Activated naive CD8-positive, alpha-beta T cell treated with anti-CD3 and anti-CD28 coated beads for 36 hours (primary cell): ENCODE measurements at regions not wholly inside any gene's neighbourhood (a gene's known extent, or its start where the extent isn't known, plus 50 kb on each side); places are given as distances from the start of the nearest gene placed in this dataset.

Experiments
- DNase-seq: peaks from one replicate; pipeline ENCODE4 v3.0.0; 2021
- H3K27ac Mint-ChIP-seq: one replicate; pipeline ENCODE4 v1.8.0; 2022; ENCODE audit warnings: mild to moderate bottlenecking, moderate library complexity, mixed read lengths
- H3K27me3 Mint-ChIP-seq: one replicate; pipeline ENCODE4 v1.8.0; 2022; ENCODE audit warnings: mild to moderate bottlenecking, mixed read lengths
- H3K36me3 Mint-ChIP-seq: one replicate; pipeline ENCODE4 v1.8.0; 2021; ENCODE audit warnings: mild to moderate bottlenecking, mixed read lengths
- H3K4me1 Mint-ChIP-seq: one replicate; pipeline ENCODE4 v1.8.0; 2021; ENCODE audit warnings: mixed read lengths
- H3K4me3 Mint-ChIP-seq: one replicate; pipeline ENCODE4 v1.8.0; 2022; ENCODE audit warnings: mild to moderate bottlenecking, moderate library complexity, mixed read lengths
- H3K9me3 Mint-ChIP-seq: one replicate; pipeline ENCODE4 v1.8.0; 2022; ENCODE audit warnings: mixed read lengths

- H3K27ac Mint-ChIP-seq, result no peak overlapping the region
- H3K4me1 Mint-ChIP-seq, result peaks cover 15% of the 10 kb centered on the region
- no peak overlapping the region for H3K4me3 Mint-ChIP-seq
- peaks cover 23% of the 10 kb centered on the region for H3K27me3 Mint-ChIP-seq
- H3K9me3 Mint-ChIP-seq, result peaks cover under 1% of the 10 kb centered on the region
- H3K36me3 Mint-ChIP-seq, result no peaks in the 10 kb centered on the region
- DNase-seq, result no peak
Measured at GRCh38 chr4:145295122-145295521, 114.7 kb upstream of the OTUD4 start.

DNA sequence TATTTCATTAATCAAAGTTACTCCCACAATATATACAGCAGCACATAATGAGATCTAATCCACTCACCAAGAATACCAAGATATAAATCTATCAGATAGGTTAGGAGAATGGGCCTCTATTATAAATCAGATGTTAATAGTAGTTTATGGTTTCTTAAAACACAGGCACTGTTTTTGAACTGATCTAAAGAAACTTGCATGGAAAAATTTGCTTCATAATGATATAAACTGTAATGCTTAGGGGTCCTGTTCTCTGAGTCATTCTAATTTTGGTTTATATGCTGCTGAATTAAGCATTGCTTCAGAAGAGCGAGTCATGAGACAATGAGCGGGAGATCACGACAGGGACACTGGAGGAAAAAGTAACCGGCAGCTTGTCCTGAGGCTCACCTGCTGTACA is 113.3 kb upstream of the OTUD4 start:
- Mint-ChIP-seq H3K27ac (no peak overlapping the region), H3K4me3 (no peak overlapping the region), H3K27me3 (peaks cover 23% of the 10 kb centered on the region), H3K36me3 (no peaks in the 10 kb centered on the region), H3K4me1 (peaks cover 3% of the 10 kb centered on the region), H3K9me3 (no peaks in the 10 kb centered on the region)
- no peak for DNase-seq

DNA sequence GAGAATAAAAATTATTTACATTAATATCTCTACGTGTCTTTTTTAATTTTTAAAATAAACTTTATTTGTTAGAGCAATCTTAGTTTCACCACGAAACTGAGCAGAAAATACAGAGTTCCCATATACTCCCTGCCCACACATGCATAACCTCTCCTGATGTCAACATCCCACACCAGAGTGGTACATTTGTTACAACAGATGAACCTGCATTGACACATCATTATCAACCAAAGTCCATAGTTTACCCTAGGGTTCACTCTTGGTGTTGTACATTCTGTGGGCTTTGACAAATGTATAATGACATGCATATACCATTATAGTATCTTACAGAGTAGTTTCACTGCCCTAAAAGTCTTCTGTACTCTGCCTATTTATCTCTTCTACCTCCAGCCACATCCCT is 110.6 kb upstream of the OTUD4 start:
- peaks cover 13% of the 10 kb centered on the region for H3K27me3 Mint-ChIP-seq
- H3K27ac Mint-ChIP-seq, result no peak overlapping the region
- H3K4me1 Mint-ChIP-seq, result peaks cover 3% of the 10 kb centered on the region

DNA sequence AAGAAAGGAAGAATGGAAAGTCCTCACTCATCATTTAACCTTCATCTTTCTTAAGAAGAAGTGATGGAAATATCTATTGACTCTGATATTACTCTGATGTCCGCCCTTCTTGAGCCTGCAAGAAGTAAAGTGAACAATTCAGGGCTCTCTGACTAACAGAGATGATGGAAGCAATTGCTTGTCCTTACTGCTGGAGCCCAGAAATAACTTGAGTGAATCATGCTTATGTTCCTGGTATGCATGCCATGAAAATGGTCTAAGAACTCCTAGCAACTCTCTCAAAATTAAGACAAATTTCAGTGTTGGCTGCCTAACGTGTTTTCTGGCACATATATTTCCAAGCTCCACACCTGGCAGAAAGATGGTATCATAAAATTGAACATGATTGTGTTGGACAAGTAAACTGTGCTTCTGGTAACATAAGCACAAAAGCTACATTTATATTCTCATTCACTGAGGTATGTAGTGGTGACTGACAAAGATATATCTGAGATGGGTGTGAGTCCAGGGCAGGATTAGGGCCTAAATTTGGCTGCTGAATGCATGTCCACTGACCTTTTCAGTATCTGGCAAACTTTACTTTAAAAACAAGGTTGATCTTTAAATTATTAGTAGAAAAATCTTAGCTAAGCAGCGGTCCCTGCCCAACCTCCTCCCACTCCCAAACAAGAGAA is 109.2 kb upstream of the OTUD4 start:
- Mint-ChIP-seq H3K36me3 (no peaks in the 10 kb centered on the region), H3K27ac (no peak overlapping the region), H3K27me3 (peaks cover 12% of the 10 kb centered on the region), H3K9me3 (no peaks in the 10 kb centered on the region), H3K4me3 (no peak overlapping the region), H3K4me1 (peaks cover 3% of the 10 kb centered on the region)
- no peak for DNase-seq

More for the DNA sequence above, 110.6 kb upstream of the OTUD4 start:
- H3K9me3 Mint-ChIP-seq, result no peaks in the 10 kb centered on the region
- no peaks in the 10 kb centered on the region for H3K36me3 Mint-ChIP-seq
- H3K4me3 Mint-ChIP-seq, result no peak overlapping the region
- no peak for DNase-seq

- Mint-ChIP-seq H3K4me1 (no peaks in the 10 kb centered on the region), H3K9me3 (no peaks in the 10 kb centered on the region), H3K36me3 (no peaks in the 10 kb centered on the region), H3K4me3 (no peak overlapping the region), H3K27me3 (peaks cover 6% of the 10 kb centered on the region), H3K27ac (no peak overlapping the region)
- DNase-seq, result no peak
Measured at GRCh38 chr4:145287351-145287750, 107.0 kb upstream of the OTUD4 start.

DNA sequence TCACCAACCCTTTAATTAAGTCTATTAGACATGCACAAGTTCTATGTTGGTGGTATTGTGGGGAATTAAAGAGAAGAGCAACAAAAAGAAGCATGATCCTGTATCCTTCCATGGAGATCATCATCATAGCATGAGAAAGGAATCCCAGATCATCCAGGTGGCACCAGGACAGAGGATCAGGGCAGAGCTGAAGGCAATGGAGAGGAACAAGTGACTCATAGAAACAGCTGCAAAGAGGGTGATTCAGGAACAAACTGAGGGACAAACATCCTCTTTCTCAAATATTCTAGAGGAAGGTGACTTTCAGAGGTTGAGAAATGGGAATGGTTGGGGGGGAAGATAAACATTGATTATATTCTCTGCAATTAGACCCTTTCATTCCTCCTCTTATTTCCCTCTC is 105.5 kb upstream of the OTUD4 start:
- Mint-ChIP-seq H3K4me3 (no peak overlapping the region), H3K4me1 (no peaks in the 10 kb centered on the region), H3K27ac (no peak overlapping the region), H3K36me3 (no peaks in the 10 kb centered on the region), H3K9me3 (no peaks in the 10 kb centered on the region), H3K27me3 (no peaks in the 10 kb centered on the region)
- no peak for DNase-seq

DNA sequence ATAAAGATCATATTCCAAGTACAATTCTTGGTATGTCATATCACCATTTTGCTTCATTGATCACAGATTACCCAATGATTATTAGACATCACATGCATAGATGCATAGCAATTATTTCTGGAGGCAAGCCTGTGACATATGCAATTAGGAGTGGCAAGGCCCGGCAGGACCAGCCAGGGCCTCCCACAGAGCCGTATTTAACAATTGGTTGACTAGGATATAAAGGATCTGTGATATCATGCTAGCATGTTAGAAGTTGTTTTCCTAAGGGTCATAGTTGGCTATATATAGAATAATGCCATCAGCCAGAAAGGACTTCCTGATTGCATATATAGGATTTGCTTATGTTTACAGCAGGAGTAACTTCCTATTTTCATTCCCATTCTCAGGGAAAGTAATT is 103.5 kb upstream of the OTUD4 start:
- DNase-seq, result no peak
- no peaks in the 10 kb centered on the region for H3K9me3 Mint-ChIP-seq
- H3K27ac Mint-ChIP-seq, result no peak overlapping the region
- H3K4me1 Mint-ChIP-seq, result no peaks in the 10 kb centered on the region
- H3K36me3 Mint-ChIP-seq, result no peaks in the 10 kb centered on the region
- no peak overlapping the region for H3K4me3 Mint-ChIP-seq
- H3K27me3 Mint-ChIP-seq, result no peaks in the 10 kb centered on the region

- no peak overlapping the region for H3K4me3 Mint-ChIP-seq
- no peak for DNase-seq
- peaks cover 3% of the 10 kb centered on the region for H3K4me1 Mint-ChIP-seq
- H3K9me3 Mint-ChIP-seq, result no peaks in the 10 kb centered on the region
- no peaks in the 10 kb centered on the region for H3K36me3 Mint-ChIP-seq
- H3K27me3 Mint-ChIP-seq, result no peaks in the 10 kb centered on the region
- no peak overlapping the region for H3K27ac Mint-ChIP-seq
Measured at GRCh38 chr4:145281951-145282350, 101.6 kb upstream of the OTUD4 start.

DNA sequence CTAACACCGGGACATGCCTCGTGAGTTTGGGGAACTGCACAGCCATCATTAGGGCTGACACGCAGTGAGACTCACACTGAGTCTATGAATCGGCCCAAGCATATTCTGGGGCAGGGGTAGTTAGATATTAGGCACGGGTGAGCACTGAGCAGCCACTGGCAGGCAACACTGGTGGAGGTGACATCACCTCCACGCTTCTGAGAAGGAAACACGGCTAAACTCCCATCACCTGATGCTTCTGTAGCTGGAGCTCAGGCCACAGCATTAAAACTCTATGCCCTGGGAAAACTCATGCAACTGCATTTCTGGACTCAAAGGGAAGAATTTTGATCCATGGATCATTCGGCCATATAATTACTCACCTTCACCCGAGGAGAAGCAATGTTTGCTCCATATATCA is 100.8 kb upstream of the OTUD4 start:
- no peak overlapping the region for H3K4me3 Mint-ChIP-seq
- DNase-seq, result no peak
- no peaks in the 10 kb centered on the region for H3K27me3 Mint-ChIP-seq
- H3K27ac Mint-ChIP-seq, result no peak overlapping the region
- H3K9me3 Mint-ChIP-seq, result no peaks in the 10 kb centered on the region
- H3K4me1 Mint-ChIP-seq, result peaks cover 3% of the 10 kb centered on the region
- H3K36me3 Mint-ChIP-seq, result no peaks in the 10 kb centered on the region

DNA sequence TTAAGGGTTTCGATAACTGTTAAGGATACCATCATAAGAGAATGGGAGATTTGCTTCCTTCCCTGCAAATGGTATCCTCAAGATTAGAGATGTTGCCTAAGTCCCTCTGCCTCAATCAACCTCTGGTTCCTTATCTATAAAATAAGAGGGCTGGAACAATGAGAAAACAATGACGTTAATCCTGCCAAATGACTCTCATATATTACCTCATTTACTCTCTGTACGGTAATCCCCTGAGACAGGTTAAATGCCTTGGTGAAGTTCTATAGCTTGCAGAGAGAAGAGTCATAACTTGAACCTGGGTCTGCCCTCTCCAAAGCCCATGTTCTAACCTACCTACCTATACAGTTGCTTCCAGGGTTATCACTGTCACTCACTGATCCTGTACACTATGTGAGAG is 100.2 kb upstream of the OTUD4 start:
- no peaks in the 10 kb centered on the region for H3K36me3 Mint-ChIP-seq
- peaks cover 3% of the 10 kb centered on the region for H3K4me1 Mint-ChIP-seq
- no peaks in the 10 kb centered on the region for H3K9me3 Mint-ChIP-seq
- H3K4me3 Mint-ChIP-seq, result no peak overlapping the region
- no peak overlapping the region for H3K27ac Mint-ChIP-seq
- no peak for DNase-seq
- no peaks in the 10 kb centered on the region for H3K27me3 Mint-ChIP-seq

DNA sequence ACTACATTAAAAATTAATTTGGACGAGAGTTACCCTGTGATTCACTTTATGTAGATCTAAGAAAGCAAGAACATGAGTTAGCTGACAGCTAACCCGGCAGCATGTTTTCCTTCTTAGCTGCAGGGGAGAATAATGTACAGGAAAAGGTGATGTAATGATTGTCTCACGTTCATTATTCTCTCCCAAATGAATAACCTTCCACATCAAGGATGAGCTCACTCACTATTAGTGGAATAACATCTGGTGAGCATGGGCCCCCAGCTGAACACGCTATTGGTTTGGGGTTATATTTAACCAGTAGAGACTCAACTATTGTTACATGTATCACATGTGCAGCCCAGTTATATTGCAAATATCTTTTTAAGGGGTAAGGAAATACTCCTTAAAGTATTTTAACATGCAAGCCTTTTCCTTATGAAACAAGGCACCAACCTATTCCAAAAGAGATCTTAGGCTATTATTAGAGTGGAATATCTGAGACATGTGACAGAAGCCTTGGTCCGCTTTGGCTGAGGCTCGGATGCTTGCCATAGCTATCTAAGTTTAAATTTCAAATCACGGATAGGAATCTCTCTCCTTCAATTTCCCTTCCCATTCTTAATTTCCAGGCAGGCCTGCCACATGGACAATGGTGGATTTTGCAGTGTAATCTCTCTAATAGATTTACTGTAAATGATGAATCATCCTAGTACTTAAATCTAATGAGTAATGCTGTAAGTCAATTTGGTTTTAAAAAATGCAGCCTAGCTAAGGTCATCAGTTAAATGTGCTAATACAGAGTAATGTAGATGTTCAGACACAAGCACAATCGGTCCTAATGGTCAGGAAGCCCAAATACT is 99.0 kb upstream of the OTUD4 start:
- H3K9me3 Mint-ChIP-seq, result no peaks in the 10 kb centered on the region
- H3K27me3 Mint-ChIP-seq, result no peaks in the 10 kb centered on the region
- no peak overlapping the region for H3K27ac Mint-ChIP-seq
- no peaks in the 10 kb centered on the region for H3K36me3 Mint-ChIP-seq
- no peak overlapping the region for H3K4me3 Mint-ChIP-seq
- peaks cover 3% of the 10 kb centered on the region for H3K4me1 Mint-ChIP-seq
- DNase-seq, result no peak

DNA sequence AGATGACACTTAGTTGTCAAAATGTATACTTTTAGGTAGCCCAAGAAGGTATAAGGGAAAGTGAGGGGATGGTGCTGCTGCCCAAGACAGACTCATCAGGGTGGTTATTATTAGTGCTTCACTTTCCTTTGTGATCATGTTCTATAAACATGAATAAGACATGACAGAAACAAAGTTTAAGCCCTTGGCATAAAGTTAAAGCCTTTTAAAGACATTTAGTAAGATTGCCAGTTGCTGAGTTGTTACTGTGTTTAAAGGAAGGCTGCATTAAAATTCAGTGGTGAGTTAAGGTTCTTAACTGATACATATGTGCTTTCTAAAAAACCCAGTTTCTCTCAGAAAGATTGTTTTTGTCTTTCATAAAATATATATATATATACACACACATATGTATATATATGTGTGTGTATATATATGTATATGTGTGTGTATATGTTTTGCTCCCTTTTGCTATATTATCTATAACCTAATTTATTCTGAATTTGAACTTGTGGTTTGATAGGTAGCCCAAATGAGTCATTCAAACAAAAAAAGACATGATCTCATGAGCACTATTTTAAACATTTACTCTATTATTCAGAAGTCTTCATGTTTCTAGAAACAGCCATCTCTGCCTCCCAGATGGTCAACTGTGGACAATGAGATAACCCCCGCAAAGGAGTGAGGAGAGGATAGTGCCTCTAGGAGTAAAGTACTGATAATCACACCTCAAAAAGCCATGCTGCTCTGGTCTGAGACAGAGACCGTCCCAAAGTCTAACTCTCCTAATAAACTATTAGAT is 98.1 kb upstream of the OTUD4 start:
- Mint-ChIP-seq H3K36me3 (no peaks in the 10 kb centered on the region), H3K4me3 (no peak overlapping the region), H3K27ac (no peak overlapping the region), H3K9me3 (no peaks in the 10 kb centered on the region), H3K4me1 (peaks cover 3% of the 10 kb centered on the region), H3K27me3 (no peaks in the 10 kb centered on the region)
- DNase-seq, result no peak

DNA sequence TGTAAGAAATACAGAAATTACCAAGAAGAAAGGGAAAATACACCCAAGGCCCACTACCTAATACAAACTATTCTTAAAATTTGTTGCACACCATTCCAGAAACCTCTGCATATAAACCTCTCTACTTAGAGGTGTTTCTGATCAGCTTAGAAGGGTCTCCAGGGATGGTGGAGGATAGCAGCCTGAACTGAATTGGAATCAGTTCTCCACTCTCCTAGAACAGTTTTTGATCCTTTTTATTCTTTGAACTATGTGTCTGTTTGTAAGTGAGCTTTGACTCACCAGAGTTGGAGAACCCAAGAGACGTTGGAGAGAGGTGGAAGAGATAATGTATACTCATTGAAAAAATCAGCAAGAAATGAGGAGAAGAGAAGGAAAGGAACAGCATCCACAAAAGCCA is 96.6 kb upstream of the OTUD4 start:
- H3K4me3 Mint-ChIP-seq, result no peak overlapping the region

GRCh38 chr4:145276050-145276449 is 95.7 kb upstream of the OTUD4 start:
- no peaks in the 10 kb centered on the region for H3K36me3 Mint-ChIP-seq
- no peak for DNase-seq
- H3K9me3 Mint-ChIP-seq, result peaks cover 2% of the 10 kb centered on the region
- H3K27me3 Mint-ChIP-seq, result no peaks in the 10 kb centered on the region
- H3K4me3 Mint-ChIP-seq, result no peak overlapping the region
- H3K27ac Mint-ChIP-seq, result no peak overlapping the region
- H3K4me1 Mint-ChIP-seq, result peaks cover 3% of the 10 kb centered on the region

More for the DNA sequence above, 96.6 kb upstream of the OTUD4 start:
- no peak overlapping the region for H3K27ac Mint-ChIP-seq
- no peaks in the 10 kb centered on the region for H3K36me3 Mint-ChIP-seq
- no peak for DNase-seq
- H3K27me3 Mint-ChIP-seq, result no peaks in the 10 kb centered on the region
- peaks cover 2% of the 10 kb centered on the region for H3K9me3 Mint-ChIP-seq
- peaks cover 3% of the 10 kb centered on the region for H3K4me1 Mint-ChIP-seq

DNA sequence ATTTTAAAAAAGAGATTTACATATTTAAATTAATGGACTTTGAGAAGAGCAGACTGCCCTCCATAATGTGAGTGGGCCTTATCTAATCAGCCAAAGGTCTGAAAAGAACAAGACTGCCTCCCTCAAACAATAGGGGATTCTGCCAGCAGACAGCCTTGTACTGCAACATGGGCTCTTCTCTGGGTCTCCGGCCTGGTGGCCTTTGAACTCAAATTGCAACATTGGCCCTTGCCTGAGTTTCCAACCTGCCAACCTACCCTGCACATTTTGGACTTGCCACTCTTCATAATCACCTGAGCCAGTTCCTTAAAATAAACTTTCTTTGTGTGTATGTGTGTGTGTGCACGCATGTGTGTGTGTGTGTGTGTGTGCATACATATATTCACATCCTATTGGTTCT is 90.8 kb upstream of the OTUD4 start:
- H3K27ac Mint-ChIP-seq, result no peak overlapping the region
- peaks cover 2% of the 10 kb centered on the region for H3K9me3 Mint-ChIP-seq
- H3K4me1 Mint-ChIP-seq, result no peaks in the 10 kb centered on the region
- no peak for DNase-seq
- H3K4me3 Mint-ChIP-seq, result no peak overlapping the region
- no peaks in the 10 kb centered on the region for H3K27me3 Mint-ChIP-seq
- H3K36me3 Mint-ChIP-seq, result no peaks in the 10 kb centered on the region
